ENCODE measurements at regions not wholly inside any gene's neighbourhood (a gene's known extent, or its start where the extent isn't known, plus 50 kb on each side); places are given as distances from the start of the nearest gene placed in this dataset.

DNA sequence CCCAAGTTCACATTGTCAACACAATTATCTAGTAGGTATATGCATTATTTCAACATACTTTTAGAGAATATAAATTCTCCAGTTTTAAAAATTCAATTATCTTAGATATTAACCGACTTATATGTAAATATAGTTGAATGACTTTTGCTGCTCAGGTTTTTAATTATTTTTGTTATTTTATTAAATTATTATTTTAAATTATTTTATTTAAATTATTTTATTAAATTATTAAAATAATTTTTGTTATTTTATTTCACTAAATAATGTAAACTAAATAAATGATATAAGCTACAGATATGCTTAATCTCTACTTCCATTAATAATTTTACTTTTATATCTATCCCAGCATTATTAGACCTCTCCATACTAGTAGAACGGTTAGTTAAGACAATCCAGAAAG lies 544.3 kb upstream of the ARRDC3 start:
- TF ChIP-seq GATA2 (IDR thresholded peaks at IDR 0.05; ENCODE audit: insufficient read depth, insufficient read length, low read depth, low read length) (no peak), JUN (IDR thresholded peaks at IDR 0.05; ENCODE audit: borderline replicate concordance, insufficient read depth, insufficient read length, low read depth) (no peak), POLR2AphosphoS5 (IDR thresholded peaks at IDR 0.05; ENCODE audit: insufficient read depth, low read depth, low read length) (no peak)
- TF ChIP-seq, protein P1, sequence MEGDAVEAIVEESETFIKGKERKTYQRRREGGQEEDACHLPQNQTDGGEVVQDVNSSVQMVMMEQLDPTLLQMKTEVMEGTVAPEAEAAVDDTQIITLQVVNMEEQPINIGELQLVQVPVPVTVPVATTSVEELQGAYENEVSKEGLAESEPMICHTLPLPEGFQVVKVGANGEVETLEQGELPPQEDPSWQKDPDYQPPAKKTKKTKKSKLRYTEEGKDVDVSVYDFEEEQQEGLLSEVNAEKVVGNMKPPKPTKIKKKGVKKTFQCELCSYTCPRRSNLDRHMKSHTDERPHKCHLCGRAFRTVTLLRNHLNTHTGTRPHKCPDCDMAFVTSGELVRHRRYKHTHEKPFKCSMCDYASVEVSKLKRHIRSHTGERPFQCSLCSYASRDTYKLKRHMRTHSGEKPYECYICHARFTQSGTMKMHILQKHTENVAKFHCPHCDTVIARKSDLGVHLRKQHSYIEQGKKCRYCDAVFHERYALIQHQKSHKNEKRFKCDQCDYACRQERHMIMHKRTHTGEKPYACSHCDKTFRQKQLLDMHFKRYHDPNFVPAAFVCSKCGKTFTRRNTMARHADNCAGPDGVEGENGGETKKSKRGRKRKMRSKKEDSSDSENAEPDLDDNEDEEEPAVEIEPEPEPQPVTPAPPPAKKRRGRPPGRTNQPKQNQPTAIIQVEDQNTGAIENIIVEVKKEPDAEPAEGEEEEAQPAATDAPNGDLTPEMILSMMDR (IDR thresholded peaks at IDR 0.05; ENCODE audit: extremely low read depth in 1 of 2, insufficient read depth in 1 of 2, low read depth in 1 of 2, low read length in 2 of 2): no peak

Data from endothelial cell of umbilical vein (primary cell).